Activated CD8-positive, alpha-beta memory T cell treated with anti-CD3 and anti-CD28 coated beads for 36 hours (primary cell): ENCODE measurements at regions not wholly inside any gene's neighbourhood (a gene's known extent, or its start where the extent isn't known, plus 50 kb on each side); places are given as distances from the start of the nearest gene placed in this dataset.
"Not testable (repeated sequence)": the region's sequence is repeated elsewhere in the genome, so short reads cannot be mapped to it uniquely, and the experiment has no call there.

Experiments used
- CTCF ChIA-PET: fragments of 350-600 bp; sonication (Branson Sonifier 250); formaldehyde crosslinking; loops from one replicate; lab custom pipeline; 2021; ENCODE audit warnings: antibody characterized with exemption; lab: Charles Lee
- POLR2A ChIA-PET: fragments of 350-600 bp; sonication (Branson Sonifier 250); formaldehyde crosslinking; loops from one replicate; lab custom pipeline; 2021; ENCODE audit warnings: antibody characterized with exemption; lab: Charles Lee

- CTCF ChIA-PET, POLR2A ChIA-PET: not testable (repeated sequence)
Measured at GRCh38 chr17:22044706-22045246, 352.5 kb downstream of the KCNJ18 start.

GRCh38 chr17:22047521-22047920, 355.2 kb downstream of the KCNJ18 start:
- POLR2A ChIA-PET, CTCF ChIA-PET: not testable (repeated sequence)

- CTCF ChIA-PET, POLR2A ChIA-PET: not testable (repeated sequence)
Measured at GRCh38 chr17:22048226-22048625, 355.9 kb downstream of the KCNJ18 start.

- POLR2A ChIA-PET, CTCF ChIA-PET: not testable (repeated sequence)
Measured at GRCh38 chr17:22050766-22051165, 358.4 kb downstream of the KCNJ18 start.

GRCh38 chr17:22052715-22053114, 360.4 kb downstream of the KCNJ18 start:
- POLR2A ChIA-PET, CTCF ChIA-PET: not testable (repeated sequence)

GRCh38 chr17:22056566-22056965, 364.2 kb downstream of the KCNJ18 start:
- CTCF ChIA-PET, POLR2A ChIA-PET: not testable (repeated sequence)

GRCh38 chr17:22075918-22076317, 383.6 kb downstream of the KCNJ18 start:
- CTCF ChIA-PET, POLR2A ChIA-PET: not testable (repeated sequence)

- POLR2A ChIA-PET, CTCF ChIA-PET: not testable (repeated sequence)
Measured at GRCh38 chr17:22088589-22088988, 396.3 kb downstream of the KCNJ18 start.

GRCh38 chr17:22090263-22090935, 398.1 kb downstream of the KCNJ18 start:
- ChIA-PET CTCF (no interaction called here), POLR2A (no interaction called here)

- CTCF ChIA-PET, POLR2A ChIA-PET: not testable (repeated sequence)
Measured at GRCh38 chr17:22091041-22091679, 398.8 kb downstream of the KCNJ18 start.

- CTCF ChIA-PET, POLR2A ChIA-PET: not testable (repeated sequence)
Measured at GRCh38 chr17:22091840-22092239, 399.5 kb downstream of the KCNJ18 start.

GRCh38 chr17:22095414-22095813, 403.1 kb downstream of the KCNJ18 start:
- POLR2A ChIA-PET, CTCF ChIA-PET: not testable (repeated sequence)

- CTCF ChIA-PET, POLR2A ChIA-PET: not testable (repeated sequence)
Measured at GRCh38 chr17:22099633-22100032, 407.3 kb downstream of the KCNJ18 start.

- ChIA-PET CTCF (no interaction called here), POLR2A (no interaction called here)
Measured at GRCh38 chr17:22102177-22102576, 409.9 kb downstream of the KCNJ18 start.

- CTCF ChIA-PET, POLR2A ChIA-PET: not testable (repeated sequence)
Measured at GRCh38 chr17:22116720-22117119, 424.4 kb downstream of the KCNJ18 start.

- CTCF ChIA-PET, POLR2A ChIA-PET: not testable (repeated sequence)
Measured at GRCh38 chr17:22117401-22117800, 425.1 kb downstream of the KCNJ18 start.

- POLR2A ChIA-PET, result not testable (repeated sequence)
- CTCF ChIA-PET, result interaction anchor here (0.6 kb wide), 1 partner anchor 13 kb away, joined by 3 read pairs; no protein-coding TSS in a partner anchor
Measured at GRCh38 chr17:22119016-22119415, 426.7 kb downstream of the KCNJ18 start.

GRCh38 chr17:22119751-22120150, 427.4 kb downstream of the KCNJ18 start:
- POLR2A ChIA-PET, CTCF ChIA-PET: not testable (repeated sequence)

GRCh38 chr17:22123536-22124281, 431.4 kb downstream of the KCNJ18 start:
- POLR2A ChIA-PET, result no interaction called here

GRCh38 chr17:22128171-22128570, 435.8 kb downstream of the KCNJ18 start:
- POLR2A ChIA-PET, result no interaction called here
- CTCF ChIA-PET, result no interaction called here

More at GRCh38 chr17:22123536-22124281, 431.4 kb downstream of the KCNJ18 start:
- CTCF ChIA-PET, result no interaction called here
